ENCODE measurements at regions not wholly inside any gene's neighbourhood (a gene's known extent, or its start where the extent isn't known, plus 50 kb on each side); places are given as distances from the start of the nearest gene placed in this dataset.

GRCh38 chr1:108049178-108049819, 84.3 kb upstream of the VAV3 start:
- intact Hi-C loops (cut with DNase I) = no loop called here
- peak in 1 of 3 donors; percentile 25 for DNase-seq
- TF ChIP-seq POLR2A (IDR thresholded peaks at IDR 0.05) (no peak), CTCF (IDR thresholded peaks at IDR 0.05) (peak in 3 of 4 donors; percentile 4 to 23 (median 17))
- Histone ChIP-seq H3K27ac (no peak overlapping the region), H3K4me1 (peaks cover 0 to 25% (median 0%) of the 10 kb centered on the region in 4 donors), H3K9me3 (no peaks in the 10 kb centered on the region), H3K4me3 (no peak overlapping the region), H3K27me3 (no peaks in the 10 kb centered on the region), H3K36me3 (no peaks in the 10 kb centered on the region)
- WGBS (ENCODE audit: insufficient coverage, low coverage, low lambda C conversion rate, missing lambda C conversion rate) = 44% methylated on average over 6 of the region's 6 CpGs
- peak; percentile 32 to 46 (median 38) for ATAC-seq

- DNase-seq = no peak
- H3K27ac ChIP-seq = no peak overlapping the region
- no peaks in the 10 kb centered on the region for H3K36me3 ChIP-seq
- no peak overlapping the region for H3K4me3 ChIP-seq
- intact Hi-C loops (cut with DNase I) = no loop called here
- WGBS (ENCODE audit: insufficient coverage, low coverage, low lambda C conversion rate, missing lambda C conversion rate) = 61% methylated on average over 5 of the region's 5 CpGs
- no peaks in the 10 kb centered on the region for H3K27me3 ChIP-seq
- TF ChIP-seq POLR2A (IDR thresholded peaks at IDR 0.05) = no peak
- TF ChIP-seq CTCF (IDR thresholded peaks at IDR 0.05) = no peak
- no peak for ATAC-seq
- H3K4me1 ChIP-seq = peaks cover 0 to 25% (median 0%) of the 10 kb centered on the region in 4 donors
- H3K9me3 ChIP-seq = no peaks in the 10 kb centered on the region
Observed at GRCh38 chr1:108048301-108049177, 83.6 kb upstream of the VAV3 start.

GRCh38 chr1:108047085-108047484, 82.1 kb upstream of the VAV3 start:
- H3K4me3 ChIP-seq = no peak overlapping the region
- WGBS (ENCODE audit: insufficient coverage, low coverage, low lambda C conversion rate, missing lambda C conversion rate) = 52% methylated on average over 5 of the region's 5 CpGs
- TF ChIP-seq CTCF (IDR thresholded peaks at IDR 0.05) = no peak
- no peak for TF ChIP-seq POLR2A (IDR thresholded peaks at IDR 0.05)

GRCh38 chr1:108046026-108046425, 81.0 kb upstream of the VAV3 start:
- Histone ChIP-seq H3K27me3 (no peaks in the 10 kb centered on the region), H3K36me3 (no peaks in the 10 kb centered on the region), H3K9me3 (no peaks in the 10 kb centered on the region), H3K4me1 (peaks cover 0 to under 1% (median 0%) of the 10 kb centered on the region in 4 donors), H3K27ac (no peak overlapping the region), H3K4me3 (no peak overlapping the region)
- ATAC-seq (no peak), DNase-seq (no peak)
- 44% methylated on average over 2 of the region's 2 CpGs for WGBS (ENCODE audit: insufficient coverage, low coverage, low lambda C conversion rate, missing lambda C conversion rate)
- intact Hi-C loops (cut with DNase I) = no loop called here
- TF ChIP-seq CTCF (IDR thresholded peaks at IDR 0.05) = no peak
- no peak for TF ChIP-seq POLR2A (IDR thresholded peaks at IDR 0.05)

More at GRCh38 chr1:108047085-108047484, 82.1 kb upstream of the VAV3 start:
- DNase-seq = no peak
- intact Hi-C loops (cut with DNase I) = no loop called here
- Histone ChIP-seq H3K27ac (no peak overlapping the region), H3K4me1 (peaks cover 0 to 11% (median 0%) of the 10 kb centered on the region in 4 donors), H3K9me3 (no peaks in the 10 kb centered on the region), H3K36me3 (no peaks in the 10 kb centered on the region), H3K27me3 (no peaks in the 10 kb centered on the region)
- no peak for ATAC-seq
